SU-DHL-6 (cell line): ENCODE measurements at regions not wholly inside any gene's neighbourhood (a gene's known extent, or its start where the extent isn't known, plus 50 kb on each side); places are given as distances from the start of the nearest gene placed in this dataset.

ENCODE experiments used
- H2AFZ ChIP-seq: fragments of 200-600 bp; sonication (generic); 2 replicates; pipeline ENCODE4 v1.6.1; 2014; ENCODE audit warnings: low read depth, mild to moderate bottlenecking, moderate library complexity, mixed read lengths, antibody characterized with exemption, low read length; ENCODE audit not compliant: severe bottlenecking
- H3F3A ChIP-seq: fragments of 200-600 bp; shearing (Covaris generic); 2 replicates; pipeline ENCODE4 v1.6.0; 2016; ENCODE audit warnings: antibody characterized with exemption, mild to moderate bottlenecking; ENCODE audit not compliant: insufficient read depth
- H3K27ac ChIP-seq: fragments of 200-600 bp; sonication (generic); 2 replicates; pipeline ENCODE4 v1.5.1; 2016; ENCODE audit warnings: low read depth, mild to moderate bottlenecking, low read length, moderate library complexity, mixed read lengths
- H3K27me3 ChIP-seq: fragments of 200-600 bp; sonication (generic), shearing (Covaris generic); 2 replicates; pipeline ENCODE4 v1.6.0; 2014; ENCODE audit warnings: mild to moderate bottlenecking, low read length
- H3K36me3 ChIP-seq: fragments of 200-600 bp; sonication (generic); 2 replicates; pipeline ENCODE4 v1.6.1; 2014; ENCODE audit warnings: mild to moderate bottlenecking, low read length, mixed read lengths
- H3K4me2 ChIP-seq: fragments of 300-600, 200-600 bp; shearing (Covaris generic), sonication (generic); 2 replicates; pipeline ENCODE4 v1.6.0; 2014; ENCODE audit warnings: low read length, low read depth, mild to moderate bottlenecking; ENCODE audit not compliant: poor library complexity, severe bottlenecking
- H3K4me3 ChIP-seq: fragments of 200-600 bp; sonication (generic); 2 replicates; pipeline ENCODE4 v1.5.1; 2014; ENCODE audit warnings: antibody characterized with exemption, low read length, mild to moderate bottlenecking, mixed read lengths; ENCODE audit not compliant: insufficient read depth, poor library complexity, severe bottlenecking
- H3K79me2 ChIP-seq: fragments of 200-600 bp; sonication (generic); 2 replicates; pipeline ENCODE4 v1.6.1; 2014; ENCODE audit warnings: mild to moderate bottlenecking, low read length, moderate library complexity; ENCODE audit not compliant: insufficient read depth
- H3K9ac ChIP-seq: fragments of 200-600 bp; sonication (generic); 2 replicates; pipeline ENCODE4 v1.7.0; 2014; ENCODE audit warnings: mild to moderate bottlenecking, low read length
- H3K9me2 ChIP-seq: fragments of 200-600 bp; sonication (generic); replicated peaks from 2 replicates; pipeline ENCODE4 v1.6.1; 2014; ENCODE audit warnings: low read length; ENCODE audit not compliant: insufficient read depth
- H3K9me3 ChIP-seq: fragments of 200-600 bp; sonication (generic); 2 replicates; pipeline ENCODE4 v1.6.1; 2014; ENCODE audit warnings: low read length, mixed read lengths; ENCODE audit not compliant: insufficient read depth
- H4K20me1 ChIP-seq: fragments of 200-600 bp; sonication (generic); 2 replicates; pipeline ENCODE4 v1.6.1; 2014; ENCODE audit warnings: low read depth, mild to moderate bottlenecking, antibody characterized with exemption, low read length, moderate library complexity, mixed read lengths
- CTCF ChIP-seq: fragments of 200-600 bp; sonication (generic); IDR thresholded peaks from one replicate; pipeline ENCODE4 v1.5.1; 2017; ENCODE audit warnings: antibody characterized with exemption, mild to moderate bottlenecking, low read length, moderate library complexity; ENCODE audit not compliant: insufficient read depth, poor library complexity, severe bottlenecking
- EZH2phosphoT487 ChIP-seq: fragments of 200-600 bp; sonication (generic), shearing (Covaris generic); conservative IDR thresholded peaks from 2 replicates; pipeline ENCODE4 v1.6.1; 2018; ENCODE audit warnings: mild to moderate bottlenecking, antibody characterized with exemption, low read length, moderate library complexity, mixed read lengths

- Histone ChIP-seq H3K27ac (no peak overlapping the region), H2AFZ (no peak overlapping the region), H3K4me2 (no peak overlapping the region)
Measured at GRCh38 chr7:115838829-115839228, 191.7 kb downstream of the TFEC start.

GRCh38 chr7:115831371-115831770, 199.2 kb downstream of the TFEC start:
- Histone ChIP-seq H3K9me2 (no peaks in the 10 kb centered on the region), H3K4me2 (no peak overlapping the region), H3K79me2 (no peaks in the 10 kb centered on the region), H3F3A (no peaks in the 10 kb centered on the region), H3K27me3 (no peaks in the 10 kb centered on the region), H3K9me3 (no peaks in the 10 kb centered on the region), H2AFZ (no peak overlapping the region), H3K27ac (no peak overlapping the region), H4K20me1 (no peaks in the 10 kb centered on the region), H3K9ac (no peak overlapping the region), H3K4me3 (no peak overlapping the region), H3K36me3 (no peaks in the 10 kb centered on the region)
- no peak for TF ChIP-seq EZH2phosphoT487
- TF ChIP-seq CTCF: no peak

More at GRCh38 chr7:115838829-115839228, 191.7 kb downstream of the TFEC start:
- TF ChIP-seq CTCF (no peak), EZH2phosphoT487 (no peak)
- Histone ChIP-seq H3K27me3 (no peaks in the 10 kb centered on the region), H3K9me2 (no peaks in the 10 kb centered on the region), H3K36me3 (no peaks in the 10 kb centered on the region), H3K9ac (no peak overlapping the region), H4K20me1 (no peaks in the 10 kb centered on the region), H3F3A (no peaks in the 10 kb centered on the region), H3K79me2 (no peaks in the 10 kb centered on the region), H3K9me3 (no peaks in the 10 kb centered on the region), H3K4me3 (no peak overlapping the region)

- Histone ChIP-seq H2AFZ (no peak overlapping the region), H3K9ac (no peak overlapping the region), H4K20me1 (no peaks in the 10 kb centered on the region), H3K27ac (no peak overlapping the region), H3K4me2 (no peak overlapping the region), H3K36me3 (no peaks in the 10 kb centered on the region), H3K27me3 (no peaks in the 10 kb centered on the region), H3K9me2 (no peaks in the 10 kb centered on the region), H3K9me3 (no peaks in the 10 kb centered on the region), H3F3A (no peaks in the 10 kb centered on the region), H3K4me3 (no peak overlapping the region), H3K79me2 (no peaks in the 10 kb centered on the region)
- TF ChIP-seq EZH2phosphoT487: no peak
- no peak for TF ChIP-seq CTCF
Measured at GRCh38 chr7:115827305-115828045, 203.1 kb downstream of the TFEC start.
